IMR-90 (cell line): ENCODE measurements at regions not wholly inside any gene's neighbourhood (a gene's known extent, or its start where the extent isn't known, plus 50 kb on each side); places are given as distances from the start of the nearest gene placed in this dataset.

Experiments used
- ATAC-seq: fragments of 200-7000 bp; cut with Tn5 transposase; 2 replicates; pipeline ENCODE4 v1.9.1; 2020; ENCODE audit warnings: low read depth, mild to moderate bottlenecking, moderate library complexity
- BruUV-seq: library from RNA; stranded (reverse); fragments of 400-500 nt; replicated peaks from 2 replicates; lab custom pipeline; 2021; lab: Mats Ljungman, UMichigan
- CTCF ChIA-PET: fragments of 300-600 bp; formaldehyde crosslinking; extraction: SDS; loops from one replicate; lab custom pipeline; 2021; ENCODE audit warnings: antibody characterized with exemption; lab: Yijun Ruan, JAX
- POLR2A ChIA-PET: fragments of 300-600 bp; sonication (Branson Sonifier 250); formaldehyde crosslinking; loops from one replicate; lab custom pipeline; 2022; ENCODE audit warnings: antibody characterized with exemption; ENCODE audit not compliant: unreplicated experiment; lab: Charles Lee
- DNase-seq: peaks from one replicate; pipeline ENCODE4 v3.0.0; 2013
- H2AFZ ChIP-seq: replicated peaks from 2 replicates; pipeline ENCODE3; 2013; ENCODE audit warnings: low read length, mild to moderate bottlenecking; ENCODE audit not compliant: poor library complexity
- H2AK5ac ChIP-seq: 2 replicates; pipeline ENCODE4 v1.6.1; 2013; ENCODE audit warnings: low read depth, low read length, inconsistent platforms
- H2AK9ac ChIP-seq: replicated peaks from 2 replicates; pipeline ENCODE3; 2013; ENCODE audit warnings: mild to moderate bottlenecking, low read depth, low read length, moderate library complexity; ENCODE audit not compliant: poor library complexity
- H2BK120ac ChIP-seq: 2 replicates; pipeline ENCODE4 v1.6.1; 2013; ENCODE audit warnings: low read depth, low read length, inconsistent platforms
- H2BK15ac ChIP-seq: 3 replicates; pipeline ENCODE4 v1.6.1; 2013; ENCODE audit warnings: low read depth, low read length, inconsistent platforms
- H2BK20ac ChIP-seq: 2 replicates; pipeline ENCODE4 v1.6.1; 2013; ENCODE audit warnings: low read depth, mild to moderate bottlenecking, inconsistent platforms, low read length, moderate library complexity
- H2BK5ac ChIP-seq: 2 replicates; pipeline ENCODE4 v1.6.1; 2013; ENCODE audit warnings: mild to moderate bottlenecking, low read depth, low read length, inconsistent platforms; ENCODE audit not compliant: poor library complexity, severe bottlenecking
- H3K14ac ChIP-seq: replicated peaks from 2 replicates; pipeline ENCODE4 v1.6.1; 2013; ENCODE audit warnings: low read depth, low read length, inconsistent platforms
- H3K18ac ChIP-seq: 2 replicates; pipeline ENCODE4 v1.6.1; 2013; ENCODE audit warnings: low read depth, low read length, control low read depth
- H3K23ac ChIP-seq: 2 replicates; pipeline ENCODE4 v1.6.1; 2013; ENCODE audit warnings: low read depth, low read length, inconsistent platforms
- H3K27ac ChIP-seq: 2 replicates; pipeline ENCODE4 v1.5.1; 2013; ENCODE audit warnings: mild to moderate bottlenecking, control low read depth, low read length; ENCODE audit not compliant: insufficient read depth
- H3K27me3 ChIP-seq: 2 replicates; pipeline ENCODE4 v1.6.1; 2013; ENCODE audit warnings: low read length; ENCODE audit not compliant: control insufficient read depth, insufficient read depth
- H3K36me3 ChIP-seq: 2 replicates; pipeline ENCODE4 v1.6.1; 2013; ENCODE audit warnings: low read length, mixed read lengths; ENCODE audit not compliant: control insufficient read depth, insufficient read depth
- H3K4ac ChIP-seq: 2 replicates; pipeline ENCODE4 v1.6.1; 2013; ENCODE audit warnings: low read depth, low read length, inconsistent platforms
- H3K4me1 ChIP-seq: 2 replicates; pipeline ENCODE4 v1.6.1; 2013; ENCODE audit warnings: low read length, mixed read lengths; ENCODE audit not compliant: control insufficient read depth, insufficient read depth
- H3K4me2 ChIP-seq: 2 replicates; pipeline ENCODE4 v1.6.1; 2013; ENCODE audit warnings: low read depth, mild to moderate bottlenecking, control low read depth, low read length, moderate library complexity
- H3K4me3 ChIP-seq: 2 replicates; pipeline ENCODE4 v1.5.1; 2013; ENCODE audit warnings: low read depth, mild to moderate bottlenecking, control low read depth, low read length, moderate library complexity; ENCODE audit not compliant: insufficient read depth
- H3K56ac ChIP-seq: 2 replicates; pipeline ENCODE4 v1.6.1; 2013; ENCODE audit warnings: low read length, inconsistent platforms; ENCODE audit not compliant: insufficient read depth; ENCODE audit errors: extremely low read depth
- H3K79me1 ChIP-seq, 2 experiments: 2 replicates each; pipeline ENCODE4 v1.6.1; 2013; ENCODE audit warnings: low read length in 2 of 2, inconsistent platforms in 1 of 2, low read depth in 1 of 2
- H3K9ac ChIP-seq: 2 replicates; pipeline ENCODE4 v1.6.1; 2013; ENCODE audit warnings: low read depth, low read length, control low read depth
- H3K9me1 ChIP-seq: 2 replicates; pipeline ENCODE4 v1.6.1; 2013; ENCODE audit warnings: low read length, inconsistent platforms; ENCODE audit not compliant: insufficient read depth
- H3K9me3 ChIP-seq: 2 replicates; pipeline ENCODE4 v1.6.1; 2013; ENCODE audit warnings: low read length; ENCODE audit not compliant: control insufficient read depth, insufficient read depth
- H4K20me1 ChIP-seq: 2 replicates; pipeline ENCODE4 v1.6.1; 2013; ENCODE audit warnings: low read length, inconsistent platforms; ENCODE audit not compliant: insufficient read depth
- H4K5ac ChIP-seq: 2 replicates; pipeline ENCODE4 v1.6.1; 2013; ENCODE audit warnings: mild to moderate bottlenecking, low read depth, low read length, control low read depth
- H4K8ac ChIP-seq, 2 experiments: 2 replicates each; pipeline ENCODE4 v1.6.1; 2013; ENCODE audit warnings: low read depth in 2 of 2, low read length in 2 of 2, control low read depth in 1 of 2, inconsistent platforms in 1 of 2
- H4K91ac ChIP-seq: 2 replicates; pipeline ENCODE4 v1.6.1; 2013; ENCODE audit warnings: low read depth, low read length, inconsistent platforms; ENCODE audit not compliant: insufficient read depth
- FOS ChIP-seq: fragments of 150-350 bp; IDR thresholded peaks from 2 replicates; pipeline ENCODE4 v1.6.1; 2016; ENCODE audit warnings: low read depth, low read length
- MAZ ChIP-seq: IDR thresholded peaks from 2 replicates; pipeline ENCODE4 v1.6.1; 2012; ENCODE audit warnings: low read depth, mild to moderate bottlenecking, low read length, improper control_type of control experiment, moderate library complexity, borderline replicate concordance
- NFE2L2 ChIP-seq: fragments of 150-350 bp; IDR thresholded peaks from 2 replicates; pipeline ENCODE4 v1.6.1; 2016; ENCODE audit warnings: low read depth, mild to moderate bottlenecking, low read length
- POLR2A ChIP-seq: IDR thresholded peaks from 2 replicates; pipeline ENCODE4 v1.6.1; 2012; ENCODE audit warnings: mild to moderate bottlenecking, low read depth, low read length
- SMC3 ChIP-seq: fragments of 150-350 bp; IDR thresholded peaks from 2 replicates; pipeline ENCODE4 v1.6.1; 2016; ENCODE audit warnings: low read depth, mild to moderate bottlenecking, antibody characterized with exemption, low read length, moderate library complexity
- USF2 ChIP-seq: fragments of 150-350 bp; IDR thresholded peaks from 2 replicates; pipeline ENCODE4 v1.6.1; 2017; ENCODE audit warnings: mild to moderate bottlenecking, antibody characterized with exemption, low read length, low read depth
- WGBS, 2 experiments: methylation state at CpG; one replicate each; pipeline versions ENCODE4 v1.1.5 to v1.1.7; 2013; ENCODE audit warnings: missing lambda C conversion rate in 2 of 2; ENCODE audit not compliant: insufficient read length in 1 of 2; ENCODE audit errors: extremely low coverage in 2 of 2; 5-methylcytosine and 5-hydroxymethylcytosine counted together
- dilution Hi-C: fragments of 300-500 bp; cut with HindIII; formaldehyde crosslinking; loops from one replicate; pipeline ENCODE4 v1.14.3; 2018; ENCODE audit warnings: low sequenced_read_pairs; ENCODE audit not compliant: unreplicated experiment
- in situ Hi-C: fragments of 300-500 bp; cut with MboI; formaldehyde crosslinking; loops from 3 replicates; pipeline ENCODE4 v1.14.3; 2019; ENCODE audit warnings: low sequenced_read_pairs, inconsistent platforms, mixed read lengths
- intact Hi-C: fragments of 100-400 bp; cut with micrococcal nuclease; formaldehyde crosslinking; loops from 2 replicates; pipeline ENCODE4 v1.10.0; 2022

DNA sequence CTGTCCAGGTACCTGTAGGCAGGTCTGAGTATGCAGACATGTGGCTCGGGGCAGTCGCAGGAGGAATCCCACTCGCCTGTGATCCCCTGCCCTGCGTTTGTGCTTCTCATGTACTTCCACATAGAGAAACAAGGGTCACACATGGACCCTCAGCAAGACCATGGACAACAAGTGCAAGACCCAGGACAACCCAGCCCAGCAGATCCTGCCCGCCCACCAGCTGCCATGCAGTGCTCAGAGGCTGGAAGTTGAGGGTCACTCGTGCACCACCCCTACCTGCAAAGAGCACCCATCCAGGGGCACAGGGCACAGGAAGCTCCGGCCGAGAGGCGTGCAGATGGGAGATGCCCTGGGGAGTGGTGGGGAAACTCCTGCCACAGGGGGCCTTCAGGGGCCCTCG, 67.5 kb upstream of the C14orf180 start:
- no peak overlapping the region for H3K4me2 ChIP-seq
- peaks cover 28% of the 10 kb centered on the region for H3K9me3 ChIP-seq
- dilution Hi-C loops (no loop called here), intact Hi-C loops (no loop called here), in situ Hi-C loops (no loop called here)
- no peak overlapping the region for H4K8ac ChIP-seq
- POLR2A ChIA-PET, result no interaction called here
- H3K4ac ChIP-seq, result no peak overlapping the region
- H3K4me1 ChIP-seq, result no peaks in the 10 kb centered on the region
- 60% methylated on average over 1 of the region's 10 CpGs; no CpG with 5 or more reads in 1 of the 2 experiments for WGBS, 2 experiments
- no peaks in the 10 kb centered on the region for H3K27me3 ChIP-seq
- H4K20me1 ChIP-seq, result no peaks in the 10 kb centered on the region
- H2AK9ac ChIP-seq, result no peak overlapping the region
- H2BK20ac ChIP-seq, result no peak overlapping the region
- no peak overlapping the region for H2BK5ac ChIP-seq
- no peak overlapping the region for H4K5ac ChIP-seq
- no peak overlapping the region for H3K18ac ChIP-seq
- H3K9ac ChIP-seq, result no peak overlapping the region
- no peaks in the 10 kb centered on the region for H3K79me1 ChIP-seq
- H2AK5ac ChIP-seq, result no peak overlapping the region
- no peak overlapping the region for H3K23ac ChIP-seq
- H3K4me3 ChIP-seq, result no peak overlapping the region
- H3K36me3 ChIP-seq, result no peaks in the 10 kb centered on the region
- TF ChIP-seq POLR2A, result no peak
- TF ChIP-seq NFE2L2, result no peak
- TF ChIP-seq SMC3, result no peak
- no peak for TF ChIP-seq FOS
- no peak for TF ChIP-seq MAZ
- no peak for TF ChIP-seq USF2
- no peak overlapping the region for H3K27ac ChIP-seq
- H3K14ac ChIP-seq, result no peak overlapping the region
- H4K91ac ChIP-seq, result no peak overlapping the region
- CTCF ChIA-PET, result no interaction called here
- ATAC-seq, result no peak
- no peak overlapping the region for H3K56ac ChIP-seq
- no peak overlapping the region for H2BK120ac ChIP-seq
- DNase-seq, result no peak
- H2AFZ ChIP-seq, result no peak overlapping the region
- H3K9me1 ChIP-seq, result no peaks in the 10 kb centered on the region
- BruUV-seq, result no TSS peak
- H2BK15ac ChIP-seq, result no peak overlapping the region
